ENCODE measurements at regions not wholly inside any gene's neighbourhood (a gene's known extent, or its start where the extent isn't known, plus 50 kb on each side); places are given as distances from the start of the nearest gene placed in this dataset.

DNA sequence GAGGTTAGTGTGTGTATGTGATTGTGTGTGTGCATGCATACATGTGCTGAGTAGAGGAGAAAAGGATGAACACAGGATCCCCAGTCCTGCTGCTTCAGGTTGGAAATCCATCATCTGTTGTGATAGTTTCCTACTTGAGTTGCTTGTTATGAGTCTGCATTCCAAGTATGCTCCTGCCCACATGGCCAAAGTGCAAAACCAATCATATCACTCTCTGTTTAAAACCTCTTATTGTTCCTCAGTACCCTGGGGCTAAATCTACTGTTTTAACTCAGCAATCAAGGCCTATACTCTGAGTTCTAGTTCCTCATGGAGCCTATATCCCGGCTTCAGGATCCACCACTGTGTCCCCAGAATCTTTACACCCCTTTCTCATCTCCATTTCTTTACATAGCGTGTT is 139.9 kb upstream of the TLE3 start:
- TF ChIP-seq SUZ12 (IDR thresholded peaks at IDR 0.05; ENCODE audit: extremely low read depth, insufficient read depth, insufficient read length) (no peak), ZNF274 (IDR thresholded peaks at IDR 0.05; ENCODE audit: low read depth, low read length) (no peak)

All from NT2/D1 (cell line).